ENCODE measurements at regions not wholly inside any gene's neighbourhood (a gene's known extent, or its start where the extent isn't known, plus 50 kb on each side); places are given as distances from the start of the nearest gene placed in this dataset.
"Not testable (repeated sequence)": the region's sequence is repeated elsewhere in the genome, so short reads cannot be mapped to it uniquely, and the experiment has no call there.

DNA sequence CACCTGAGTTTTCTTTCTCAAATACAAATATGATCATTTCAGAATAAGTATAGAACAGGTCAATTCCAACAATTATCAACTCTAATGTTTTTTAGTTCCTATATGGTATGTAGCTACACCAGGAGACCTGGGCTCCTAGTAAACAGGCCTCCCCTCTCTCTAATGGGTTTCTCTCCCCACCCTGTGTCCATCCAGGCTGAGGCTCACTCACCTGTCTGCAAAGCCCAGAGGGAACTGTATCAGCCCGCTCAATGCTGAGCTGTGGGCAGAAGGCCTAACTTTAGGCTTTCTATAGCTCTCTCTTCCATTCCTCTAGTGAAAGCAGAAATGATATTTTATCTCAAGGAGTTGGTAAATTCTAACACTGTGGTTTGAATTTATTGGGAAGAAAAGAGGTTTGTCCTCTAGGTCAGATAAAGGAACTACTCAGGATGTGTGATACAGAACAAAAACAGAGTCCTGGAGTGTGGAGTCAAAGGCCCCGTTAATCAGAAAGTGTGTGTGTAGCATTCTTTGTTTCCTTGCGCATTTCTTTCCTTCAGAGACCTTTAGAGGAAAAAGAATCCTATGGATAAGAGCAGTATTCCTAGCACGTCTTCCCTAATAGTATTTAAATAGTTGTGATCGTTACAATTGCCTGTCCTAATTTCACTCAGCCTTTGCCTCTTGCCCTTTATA is 408.9 kb downstream of the PYDC2 start:
- DNase-seq (ENCODE audit: low read depth), result no peak

DNA sequence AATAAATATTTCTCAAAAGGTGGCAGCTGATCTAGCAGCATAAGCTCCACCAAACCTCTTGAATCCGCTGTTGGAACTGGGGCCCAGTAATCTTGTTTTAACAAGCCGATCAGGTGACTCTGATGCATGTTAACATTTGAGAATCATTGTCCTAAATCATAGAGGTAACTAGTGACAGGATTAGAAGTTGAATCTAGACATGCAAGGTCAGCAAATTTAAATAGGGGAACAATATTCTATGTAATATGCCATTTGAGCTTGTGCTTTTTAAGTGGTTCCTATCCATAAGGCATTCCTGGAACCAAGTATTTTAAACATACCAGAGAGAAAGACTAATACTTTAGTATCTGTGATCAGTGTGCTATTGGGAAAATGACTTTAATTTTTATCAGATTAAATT is 412.8 kb downstream of the PYDC2 start:
- no peak for DNase-seq (ENCODE audit: low read depth)

DNA sequence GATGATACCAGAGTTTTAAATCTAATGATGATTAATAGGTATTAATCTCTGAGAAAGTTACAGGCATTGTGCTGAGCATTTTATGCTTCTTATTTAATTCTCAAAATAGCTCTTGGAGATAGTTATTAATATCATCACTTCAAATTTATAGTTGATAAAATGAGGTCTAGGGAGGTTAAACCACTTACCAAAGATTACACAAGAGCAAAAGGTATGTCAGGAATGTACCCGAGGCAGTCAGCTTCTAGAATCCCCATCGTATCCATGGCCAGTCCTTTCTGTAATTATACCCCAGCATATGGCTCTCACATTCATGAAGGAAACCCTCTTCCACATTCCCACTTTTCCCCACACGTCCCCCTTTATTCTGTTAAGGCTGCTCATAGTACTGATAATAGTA is 421.3 kb downstream of the PYDC2 start:
- DNase-seq (ENCODE audit: low read depth), result peak; percentile 47

DNA sequence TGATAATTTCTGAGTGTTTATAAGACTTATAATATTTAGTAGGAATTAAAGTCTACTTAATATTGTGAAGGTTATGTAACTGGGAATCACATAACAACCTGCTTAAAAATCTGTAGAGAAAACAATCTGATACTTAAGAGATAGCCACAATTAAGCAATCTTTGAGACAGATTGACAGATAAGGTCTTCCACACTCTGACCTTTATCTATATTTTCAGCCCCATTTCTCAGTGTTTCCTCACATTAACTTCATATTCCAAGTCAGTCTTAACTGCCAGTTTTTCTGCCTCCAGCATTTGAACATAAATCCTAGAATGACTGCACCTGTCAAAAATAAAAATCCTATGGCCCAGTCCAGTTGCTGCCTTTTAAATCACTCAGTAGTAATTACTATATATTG is 423.2 kb downstream of the PYDC2 start:
- no peak for DNase-seq (ENCODE audit: low read depth)

DNA sequence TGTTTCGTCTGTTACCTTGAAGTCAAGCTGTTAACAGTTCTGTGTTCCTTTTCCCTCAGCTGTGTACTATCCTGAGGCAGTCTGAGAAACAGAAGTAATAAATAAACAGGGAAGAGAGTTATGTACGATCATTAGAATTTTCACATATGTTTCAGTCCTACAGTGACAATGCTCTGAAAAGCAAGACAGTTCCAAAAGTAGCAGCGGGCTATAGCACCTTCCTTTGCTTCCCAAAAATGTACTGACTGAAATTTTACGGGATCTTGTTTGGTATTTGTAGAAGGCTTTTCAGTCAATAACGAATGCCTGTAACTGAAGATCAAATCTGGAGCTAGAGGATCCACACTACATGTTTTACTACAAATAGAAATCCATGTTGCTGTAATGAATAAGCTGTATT is 428.1 kb downstream of the PYDC2 start:
- no peak for DNase-seq (ENCODE audit: low read depth)

DNA sequence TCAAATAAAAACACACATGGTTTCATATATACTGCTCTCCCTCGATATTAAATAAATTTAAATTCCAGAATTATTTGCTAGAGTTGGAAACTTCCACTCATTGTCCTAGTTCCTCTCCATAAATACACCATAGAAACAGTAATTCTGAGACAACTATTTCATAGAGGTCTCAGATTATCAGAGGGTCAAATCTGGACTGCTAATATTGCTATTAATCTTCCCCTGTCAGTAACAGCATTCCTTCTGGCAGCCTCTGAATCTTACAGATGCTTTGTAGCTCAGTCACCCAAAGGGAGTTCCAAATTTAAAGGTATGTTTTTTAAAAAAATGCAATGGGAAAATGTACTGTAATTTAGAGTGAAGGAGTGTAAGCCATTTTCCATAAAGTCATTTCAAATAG is 428.8 kb downstream of the PYDC2 start:
- no peak for DNase-seq (ENCODE audit: low read depth)

DNA sequence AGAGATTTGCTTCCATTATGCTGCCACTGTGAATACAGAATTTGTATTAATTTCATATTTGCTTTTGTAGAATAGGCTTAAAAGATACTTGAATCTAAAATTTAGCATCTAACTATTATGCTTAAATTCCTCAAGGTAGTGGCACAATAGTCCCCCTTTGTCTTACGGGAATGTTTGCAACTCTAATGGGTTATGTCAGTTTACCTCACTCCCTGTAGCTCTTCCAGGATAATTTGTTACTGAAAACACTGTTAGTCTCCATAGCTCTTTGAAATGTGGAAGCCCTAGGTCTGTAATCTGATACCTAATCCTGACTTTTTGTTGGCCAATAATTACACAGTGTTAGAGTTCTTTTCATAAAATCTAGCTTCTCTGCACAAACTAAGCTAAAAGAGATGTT is 433.4 kb downstream of the PYDC2 start:
- DNase-seq (ENCODE audit: low read depth), result peak; percentile 7

DNA sequence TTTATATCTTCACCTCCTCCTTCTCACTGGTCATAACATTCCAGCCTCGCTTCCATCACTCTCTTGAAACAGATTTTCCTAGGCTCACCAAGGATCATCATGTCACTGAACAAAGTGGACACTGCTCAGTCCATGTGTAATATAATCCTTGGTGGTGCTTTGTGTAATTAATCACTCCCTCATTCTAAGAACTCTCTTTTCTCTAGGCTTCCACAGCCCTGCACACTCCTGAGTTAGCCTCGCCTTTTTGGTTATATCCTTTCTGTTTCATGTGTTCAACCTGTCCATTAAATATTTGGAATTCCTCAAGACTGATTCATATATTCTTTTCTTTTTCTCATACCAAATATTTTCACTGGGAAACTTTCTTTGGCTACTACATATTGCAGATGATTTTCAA is 440.8 kb downstream of the PYDC2 start:
- DNase-seq (ENCODE audit: low read depth), result peak; percentile 46

DNA sequence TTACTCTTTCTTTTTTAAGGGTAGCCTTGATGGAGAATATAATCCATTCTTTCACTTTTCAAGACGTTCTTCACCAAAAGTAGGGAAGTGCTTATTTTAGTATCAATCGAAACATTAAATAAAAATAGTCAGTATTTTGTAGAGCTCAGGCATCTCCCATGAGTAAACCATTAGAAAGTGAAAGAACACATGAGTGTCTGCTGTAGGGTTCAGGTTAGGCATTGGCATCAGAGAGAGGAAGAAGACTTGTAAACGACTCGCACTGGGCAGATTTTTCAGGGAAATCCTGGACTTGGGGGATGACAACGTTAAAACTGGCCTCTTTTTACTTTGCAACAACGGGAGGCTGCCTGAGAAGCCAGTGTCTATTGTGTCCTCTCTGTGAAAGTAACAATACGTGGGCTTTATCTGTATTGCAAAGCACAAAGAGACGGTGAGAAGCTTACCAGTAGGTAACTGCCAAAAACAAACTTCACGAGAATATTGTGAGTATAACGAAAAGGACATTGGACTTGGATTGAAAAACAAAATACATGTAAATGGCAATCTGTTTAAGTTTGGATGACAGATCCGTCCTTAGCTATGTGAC is 451.7 kb downstream of the PYDC2 start:
- DNase-seq (ENCODE audit: low read depth), result no peak

DNA sequence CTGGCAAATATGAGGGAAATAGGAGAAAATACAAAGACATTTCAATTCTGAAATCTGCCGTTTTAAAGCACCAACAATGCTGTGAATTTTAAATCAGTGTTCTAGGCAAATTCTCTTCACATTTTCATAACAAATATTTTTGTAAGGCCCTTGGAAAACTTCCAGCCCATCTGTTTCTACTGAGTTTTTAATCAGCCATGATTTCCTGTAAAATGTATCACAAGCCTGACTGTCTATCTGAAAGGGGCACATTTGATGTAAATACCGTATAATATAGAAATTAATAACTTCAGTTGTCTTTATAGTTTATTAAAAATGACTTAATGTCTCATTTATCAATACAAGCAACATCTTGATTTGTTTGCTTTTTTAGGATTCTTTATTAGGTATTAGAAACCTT is 454.7 kb downstream of the PYDC2 start:
- no peak for DNase-seq (ENCODE audit: low read depth)

DNA sequence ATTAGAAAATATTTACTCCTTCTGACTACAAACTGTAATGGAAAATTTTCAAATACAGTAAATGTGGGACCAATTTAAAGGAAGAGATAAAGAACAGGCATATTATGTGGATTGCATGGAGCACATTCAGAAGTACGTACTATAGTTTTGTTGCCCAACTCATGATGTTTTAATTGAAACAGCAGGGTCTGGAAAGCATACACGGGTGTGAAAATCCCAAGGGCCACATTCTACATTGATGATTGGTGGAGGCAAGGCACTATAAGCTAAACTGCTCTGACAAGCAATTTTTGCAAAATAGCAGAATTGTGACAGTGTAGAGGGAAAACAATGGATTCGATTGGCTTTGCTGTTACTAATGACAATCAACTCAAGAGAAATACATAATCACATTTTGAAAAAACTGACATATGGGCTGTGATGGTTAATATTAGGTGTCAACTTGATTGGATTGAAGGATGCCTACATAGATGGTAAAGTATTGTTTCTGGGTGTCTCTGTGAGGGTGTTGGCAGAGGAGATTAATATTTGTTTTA is 458.6 kb downstream of the PYDC2 start:
- DNase-seq (ENCODE audit: low read depth), result no peak

DNA sequence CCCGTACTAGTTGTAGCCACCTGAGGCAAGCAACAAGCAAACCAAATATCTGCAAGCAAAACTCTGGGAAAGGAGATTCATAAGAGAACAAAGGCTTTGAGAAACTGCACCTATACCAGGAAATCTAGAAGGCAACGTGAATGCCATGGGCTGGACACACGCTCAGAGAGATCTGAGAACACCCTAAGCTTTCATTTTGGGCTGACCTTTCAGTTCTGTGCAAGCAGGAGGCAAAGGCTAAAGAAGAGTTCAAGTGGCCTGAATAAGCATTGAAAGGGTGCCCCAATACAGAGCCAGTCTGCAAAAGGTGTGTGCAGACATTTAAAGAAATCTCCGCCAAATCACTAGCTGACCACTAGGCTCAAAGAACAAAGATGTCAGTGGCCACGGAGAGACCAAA is 461.6 kb downstream of the PYDC2 start:
- DNase-seq (ENCODE audit: low read depth), result no peak

DNA sequence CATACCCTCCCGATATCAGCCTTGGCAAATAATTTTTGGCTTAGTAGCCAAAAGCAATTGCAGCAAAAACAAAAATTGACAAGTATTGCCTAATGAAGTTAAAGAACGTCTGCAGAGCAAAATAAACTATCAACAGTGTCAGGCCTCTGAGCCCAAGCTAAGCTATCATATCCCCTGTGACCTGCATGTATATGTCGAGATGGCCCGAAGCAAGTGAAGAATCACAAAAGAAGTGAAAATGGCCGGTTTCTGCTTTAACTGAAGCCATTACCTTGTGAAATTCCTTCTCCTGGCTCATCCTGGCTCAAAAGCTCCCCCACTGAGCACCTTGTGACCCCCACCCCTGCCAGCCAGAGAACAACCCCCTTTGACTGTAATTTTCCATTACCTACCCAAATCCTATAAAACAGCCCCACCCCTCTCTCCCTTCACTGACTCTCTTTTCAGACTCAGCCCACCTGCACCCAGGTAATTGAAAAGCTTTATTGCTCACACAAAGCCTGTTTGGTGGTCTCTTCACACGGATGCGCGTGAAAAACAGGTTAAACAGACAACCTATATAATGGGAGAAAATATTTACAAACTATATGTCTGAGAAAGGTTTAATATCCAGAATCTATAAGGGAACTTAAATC is 466.3 kb downstream of the PYDC2 start:
- DNase-seq (ENCODE audit: low read depth), result not testable (repeated sequence)

DNA sequence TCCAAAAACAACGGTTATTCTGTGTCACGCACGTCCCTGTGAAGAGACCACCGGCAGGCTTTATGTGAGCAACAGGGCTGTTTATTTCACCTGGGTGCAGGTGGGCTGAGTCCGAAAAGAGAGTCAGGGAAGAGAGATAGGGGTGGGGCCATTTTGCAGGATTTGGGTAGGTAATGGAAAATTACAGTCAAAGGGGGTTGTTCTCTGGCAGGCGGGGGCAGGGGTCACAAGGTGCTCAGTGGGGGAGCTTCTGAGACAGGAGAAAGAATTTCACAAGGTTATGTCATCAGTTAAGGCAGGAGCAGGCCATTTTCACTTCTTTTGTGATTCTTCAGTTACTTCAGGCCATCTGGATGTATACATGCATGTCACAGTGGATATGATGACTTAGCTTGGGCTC is 467.0 kb downstream of the PYDC2 start:
- not testable (repeated sequence) for DNase-seq (ENCODE audit: low read depth)

DNA sequence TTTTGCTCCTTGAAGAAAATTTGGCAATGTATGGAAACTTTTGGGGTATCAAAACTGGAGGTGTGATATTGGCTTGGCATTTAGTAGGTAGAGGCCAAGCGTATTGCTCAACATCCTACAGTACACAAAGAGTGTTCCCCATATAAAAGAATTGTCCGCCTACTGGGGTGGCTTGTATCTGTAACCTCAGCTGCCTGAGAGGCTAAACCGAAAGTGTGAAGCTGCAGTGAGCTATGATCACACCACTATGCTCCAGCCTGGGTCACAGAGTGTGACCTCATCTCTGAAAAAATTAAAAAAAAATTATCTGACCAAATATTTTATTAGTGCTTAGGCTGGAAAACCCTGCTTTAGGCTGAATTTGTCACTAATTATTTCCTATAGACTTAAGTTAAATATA is 483.9 kb downstream of the PYDC2 start:
- no peak for DNase-seq (ENCODE audit: low read depth)

DNA sequence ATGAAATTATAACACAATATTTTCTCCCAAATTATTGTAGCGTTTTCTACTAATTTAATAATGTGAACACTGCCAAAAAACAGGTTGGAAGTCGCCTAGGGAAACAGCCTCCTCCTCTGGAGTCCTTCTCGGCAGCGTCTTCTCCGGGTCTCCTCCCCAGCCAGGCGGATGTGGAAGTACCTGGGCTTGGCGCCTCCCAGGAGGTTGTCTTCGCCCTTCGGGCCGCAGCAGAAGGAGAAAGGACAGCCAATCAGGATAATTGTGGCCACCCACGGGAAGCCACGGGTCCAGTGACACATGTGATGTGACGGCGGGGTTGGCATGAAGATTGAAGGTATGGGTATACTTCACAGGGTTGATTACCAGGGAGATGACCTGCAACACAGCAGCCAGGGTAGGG is 491.2 kb downstream of the PYDC2 start:
- no peak for DNase-seq (ENCODE audit: low read depth)

DNA sequence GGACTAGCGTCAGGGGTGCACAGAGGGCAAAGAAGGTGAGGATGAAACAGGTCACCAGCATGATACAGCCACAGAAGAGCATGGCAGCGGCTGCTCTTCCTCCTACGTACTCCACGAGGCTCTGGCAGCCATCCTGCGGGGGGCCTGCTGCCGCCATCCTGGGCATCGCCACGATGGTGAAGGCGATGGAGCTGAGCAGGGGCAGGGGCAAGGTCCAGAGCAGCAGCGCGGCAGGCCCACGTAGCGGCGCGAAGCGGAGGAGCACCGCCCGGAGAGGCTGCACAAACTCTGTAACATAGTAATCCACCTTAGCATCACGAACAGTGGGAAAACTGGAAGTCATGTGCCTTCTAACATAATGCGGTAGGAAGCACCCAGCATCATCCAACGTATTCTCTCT is 491.6 kb downstream of the PYDC2 start:
- no peak for DNase-seq (ENCODE audit: low read depth)

DNA sequence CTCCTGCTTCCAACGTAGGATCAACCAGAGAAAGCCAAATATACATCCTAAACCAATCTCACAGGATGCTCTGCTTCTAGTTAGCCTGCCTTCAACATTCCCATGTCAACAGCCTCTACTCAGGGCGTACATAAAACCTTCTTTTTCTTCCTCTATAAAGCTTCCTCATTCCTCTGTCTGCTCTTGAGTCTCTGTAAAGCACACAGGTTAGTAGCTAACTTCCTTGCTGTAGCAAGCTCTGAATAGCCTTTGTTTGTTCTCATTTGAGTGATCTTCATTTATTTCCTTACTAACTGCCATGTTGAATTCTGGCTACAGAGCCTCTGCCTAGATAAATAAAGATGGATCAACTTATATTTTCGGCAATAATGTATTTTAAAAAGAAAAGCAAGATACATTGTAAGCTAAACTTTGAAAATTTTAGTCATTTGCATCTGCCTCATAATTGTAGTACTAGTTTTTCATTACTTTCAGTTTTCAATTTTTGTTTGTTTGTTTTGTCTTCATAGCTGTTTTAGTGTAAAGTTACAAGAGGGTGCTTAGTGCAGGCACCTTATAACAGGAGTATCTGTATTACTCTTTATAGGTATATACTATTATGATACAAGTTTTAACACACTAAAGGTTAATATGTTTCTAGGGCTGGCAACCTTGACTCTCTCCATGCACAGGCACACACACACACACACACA is 498.2 kb downstream of the PYDC2 start:
- DNase-seq (ENCODE audit: low read depth), result peak; percentile 48

DNA sequence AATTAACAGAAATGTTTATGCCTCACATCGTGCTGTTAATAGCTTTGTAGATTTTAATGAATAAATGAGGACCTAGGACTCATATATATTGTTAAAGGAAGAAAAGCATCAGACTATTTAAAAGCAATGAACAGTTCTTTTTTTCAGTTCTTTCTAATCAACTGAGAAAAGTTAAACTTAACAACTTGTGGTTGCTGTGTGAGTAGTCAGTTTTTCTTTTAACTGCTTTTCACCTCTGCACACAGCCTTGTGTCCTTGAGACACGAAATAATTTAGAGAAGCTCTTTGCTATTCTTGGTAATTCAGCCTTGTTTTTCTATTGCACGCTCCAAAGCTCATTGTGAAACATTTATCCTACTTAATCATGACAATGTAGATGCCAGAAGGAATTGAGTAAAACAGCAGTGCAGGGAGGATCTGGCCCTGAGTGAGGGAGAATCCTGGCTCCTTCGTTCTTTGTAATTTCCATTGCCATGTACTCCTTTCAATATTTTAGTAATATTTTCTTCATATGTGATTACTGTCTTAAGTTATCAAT is 499.0 kb downstream of the PYDC2 start:
- DNase-seq (ENCODE audit: low read depth), result peak; percentile 83

DNA sequence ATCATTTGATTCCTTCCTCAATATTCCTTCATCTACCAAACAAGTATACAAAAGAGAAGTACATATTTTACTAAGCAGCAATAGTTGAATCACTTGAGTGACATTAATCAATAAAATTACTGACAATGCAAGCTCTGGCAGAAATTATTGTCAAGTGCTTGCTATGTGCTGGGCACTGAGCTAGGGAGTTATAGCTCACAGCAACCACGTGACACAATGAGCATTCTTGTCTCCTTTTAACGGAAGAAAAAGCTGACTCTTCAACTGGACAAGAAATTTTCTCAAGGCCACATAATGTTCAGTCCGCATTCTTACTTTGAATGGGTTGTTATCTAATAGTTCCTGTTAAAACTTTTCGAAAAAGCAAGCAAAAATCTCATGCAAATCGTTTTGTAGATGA is 500.1 kb downstream of the PYDC2 start:
- peak; percentile 35 for DNase-seq (ENCODE audit: low read depth)

DNA sequence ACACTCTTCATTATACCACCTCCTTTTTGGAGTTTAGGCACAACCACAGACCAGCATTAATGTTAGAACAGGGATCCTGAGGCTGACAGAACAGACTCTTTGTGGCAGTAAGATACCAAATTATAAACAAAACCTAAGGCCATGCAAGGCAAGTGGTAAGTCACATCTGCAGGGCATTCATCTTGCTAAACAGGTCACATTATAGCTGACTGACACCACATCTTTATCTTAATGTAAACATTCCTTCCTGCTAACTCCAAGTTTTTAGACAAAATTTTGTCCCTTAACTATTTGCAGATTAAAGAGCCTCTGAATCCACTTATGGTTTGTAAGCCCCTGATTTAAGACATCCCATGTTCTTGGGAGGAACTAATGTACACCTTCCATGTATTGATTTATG is 500.6 kb downstream of the PYDC2 start:
- no peak for DNase-seq (ENCODE audit: low read depth)

DNA sequence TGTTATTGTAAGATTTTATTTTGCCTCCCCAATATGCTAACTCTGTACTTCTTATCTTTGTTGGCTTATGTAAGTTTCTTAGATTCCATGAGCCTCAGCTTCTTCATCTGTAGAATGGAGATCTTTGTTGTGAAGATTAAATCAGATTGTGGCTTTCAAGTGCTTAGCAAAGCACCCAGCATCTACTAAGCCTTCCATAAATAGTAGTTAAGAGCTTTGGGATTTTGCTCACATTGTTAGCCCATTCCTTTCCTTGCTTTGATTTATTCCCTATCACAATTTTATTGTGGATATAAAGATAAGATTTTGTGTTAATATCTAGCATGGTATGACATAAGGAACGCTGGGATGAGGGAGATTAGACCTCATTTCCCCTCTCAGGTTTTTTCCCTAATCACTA is 501.4 kb downstream of the PYDC2 start:
- DNase-seq (ENCODE audit: low read depth), result no peak

Data from renal cortical epithelial cell (primary cell).